ENCODE measurements at regions not wholly inside any gene's neighbourhood (a gene's known extent, or its start where the extent isn't known, plus 50 kb on each side); places are given as distances from the start of the nearest gene placed in this dataset.
"Not testable (repeated sequence)": the region's sequence is repeated elsewhere in the genome, so short reads cannot be mapped to it uniquely, and the experiment has no call there.

GRCh38 chr14:21860172-21860571 is 186.6 kb upstream of the OR4E1 start:
- no peaks in the 10 kb centered on the region for H3K27me3 ChIP-seq (ENCODE audit: control insufficient read depth, insufficient read depth, low read length)

DNA sequence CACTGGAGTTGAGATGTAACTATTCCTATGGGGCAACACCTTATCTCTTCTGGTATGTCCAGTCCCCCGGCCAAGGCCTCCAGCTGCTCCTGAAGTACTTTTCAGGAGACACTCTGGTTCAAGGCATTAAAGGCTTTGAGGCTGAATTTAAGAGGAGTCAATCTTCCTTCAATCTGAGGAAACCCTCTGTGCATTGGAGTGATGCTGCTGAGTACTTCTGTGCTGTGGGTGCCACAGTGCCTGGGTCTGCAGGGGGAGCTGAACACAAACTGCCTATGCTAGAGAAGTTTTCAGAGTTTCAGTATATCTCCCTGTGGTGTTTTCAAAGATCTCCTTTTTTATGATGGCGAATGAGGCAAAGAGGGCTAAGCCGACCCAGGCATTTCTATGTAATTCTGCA is 179.2 kb upstream of the OR4E1 start:
- no peak overlapping the region for H3K4me3 ChIP-seq (ENCODE audit: low read length)
- no peak overlapping the region for H3K27ac ChIP-seq (ENCODE audit: low read length)
- H3K27me3 ChIP-seq (ENCODE audit: control insufficient read depth, insufficient read depth, low read length): no peaks in the 10 kb centered on the region
- H3K9me3 ChIP-seq (ENCODE audit: control insufficient read depth, low read depth, low read length): no peaks in the 10 kb centered on the region
- DNase-seq: no peak
- 100% methylated on average over 1 of the region's 3 CpGs for WGBS (ENCODE audit: insufficient coverage, low lambda C conversion rate)
- no peaks in the 10 kb centered on the region for H3K4me1 ChIP-seq (ENCODE audit: control insufficient read depth, insufficient read depth, low read length)
- no peaks in the 10 kb centered on the region for H3K36me3 ChIP-seq (ENCODE audit: control insufficient read depth, insufficient read depth, low read length)

More at GRCh38 chr14:21860172-21860571, 186.6 kb upstream of the OR4E1 start:
- Histone ChIP-seq H3K36me3 (ENCODE audit: control insufficient read depth, insufficient read depth, low read length) (no peaks in the 10 kb centered on the region), H3K4me1 (ENCODE audit: control insufficient read depth, insufficient read depth, low read length) (no peaks in the 10 kb centered on the region), H3K4me3 (ENCODE audit: low read length) (no peak overlapping the region), H3K9me3 (ENCODE audit: control insufficient read depth, low read depth, low read length) (no peaks in the 10 kb centered on the region), H3K27ac (ENCODE audit: low read length) (no peak overlapping the region)
- DNase-seq: no peak
- WGBS (ENCODE audit: insufficient coverage, low lambda C conversion rate): 100% methylated on average over 2 of the region's 3 CpGs

DNA sequence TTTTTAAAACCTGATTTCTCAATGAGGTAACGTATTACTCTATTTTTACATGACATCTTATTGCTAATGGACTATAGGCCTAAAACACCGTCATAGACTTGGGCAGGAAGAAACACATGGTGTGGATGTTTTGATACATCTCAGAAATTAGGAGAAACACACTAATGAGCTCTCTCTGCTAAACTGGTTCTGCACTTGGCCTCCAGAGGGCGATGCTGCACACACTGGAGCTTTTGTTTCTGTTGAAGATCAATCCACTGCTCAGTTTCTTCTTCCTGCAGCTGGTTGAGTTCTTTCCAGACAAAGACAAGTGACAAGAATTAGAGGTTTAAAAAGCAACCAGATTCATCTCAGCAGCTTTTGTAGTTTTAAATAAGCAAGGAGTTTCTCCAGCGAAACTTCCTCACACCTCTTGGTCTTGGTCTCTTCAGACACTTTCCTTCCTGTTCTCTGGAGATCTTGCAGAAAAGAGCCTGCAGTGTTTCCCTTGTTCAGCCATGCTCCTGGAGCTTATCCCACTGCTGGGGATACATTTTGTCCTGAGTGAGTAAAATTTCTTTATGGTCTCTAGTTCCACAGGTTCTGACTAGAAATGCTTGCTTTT is 178.5 kb upstream of the OR4E1 start:
- H3K36me3 ChIP-seq (ENCODE audit: control insufficient read depth, insufficient read depth, low read length): no peaks in the 10 kb centered on the region
- H3K9me3 ChIP-seq (ENCODE audit: control insufficient read depth, low read depth, low read length): no peaks in the 10 kb centered on the region
- no peaks in the 10 kb centered on the region for H3K27me3 ChIP-seq (ENCODE audit: control insufficient read depth, insufficient read depth, low read length)
- no peaks in the 10 kb centered on the region for H3K4me1 ChIP-seq (ENCODE audit: control insufficient read depth, insufficient read depth, low read length)
- no peak overlapping the region for H3K27ac ChIP-seq (ENCODE audit: low read length)
- WGBS (ENCODE audit: insufficient coverage, low lambda C conversion rate): no CpG with 5 or more reads among the region's 4 CpGs
- no peak for DNase-seq
- no peak overlapping the region for H3K4me3 ChIP-seq (ENCODE audit: low read length)

GRCh38 chr14:21846902-21847301 is 173.3 kb upstream of the OR4E1 start:
- H3K9me3 ChIP-seq (ENCODE audit: control insufficient read depth, low read depth, low read length); H3K4me1 ChIP-seq (ENCODE audit: control insufficient read depth, insufficient read depth, low read length); H3K27ac ChIP-seq (ENCODE audit: low read length); H3K4me3 ChIP-seq (ENCODE audit: low read length); H3K36me3 ChIP-seq (ENCODE audit: control insufficient read depth, insufficient read depth, low read length); H3K27me3 ChIP-seq (ENCODE audit: control insufficient read depth, insufficient read depth, low read length); DNase-seq: not testable (repeated sequence)
- WGBS (ENCODE audit: insufficient coverage, low lambda C conversion rate): 0% methylated on average over 1 of the region's 11 CpGs

- H3K27ac ChIP-seq (ENCODE audit: low read length): no peak overlapping the region
- H3K27me3 ChIP-seq (ENCODE audit: control insufficient read depth, insufficient read depth, low read length): no peaks in the 10 kb centered on the region
- no peak for DNase-seq
- WGBS (ENCODE audit: insufficient coverage, low lambda C conversion rate): 80% methylated on average over 1 of the region's 13 CpGs
- no peak overlapping the region for H3K4me3 ChIP-seq (ENCODE audit: low read length)
- H3K36me3 ChIP-seq (ENCODE audit: control insufficient read depth, insufficient read depth, low read length): no peaks in the 10 kb centered on the region
- no peaks in the 10 kb centered on the region for H3K4me1 ChIP-seq (ENCODE audit: control insufficient read depth, insufficient read depth, low read length)
- H3K9me3 ChIP-seq (ENCODE audit: control insufficient read depth, low read depth, low read length): no peaks in the 10 kb centered on the region
Measured at GRCh38 chr14:21846227-21846885, 172.7 kb upstream of the OR4E1 start.

DNA sequence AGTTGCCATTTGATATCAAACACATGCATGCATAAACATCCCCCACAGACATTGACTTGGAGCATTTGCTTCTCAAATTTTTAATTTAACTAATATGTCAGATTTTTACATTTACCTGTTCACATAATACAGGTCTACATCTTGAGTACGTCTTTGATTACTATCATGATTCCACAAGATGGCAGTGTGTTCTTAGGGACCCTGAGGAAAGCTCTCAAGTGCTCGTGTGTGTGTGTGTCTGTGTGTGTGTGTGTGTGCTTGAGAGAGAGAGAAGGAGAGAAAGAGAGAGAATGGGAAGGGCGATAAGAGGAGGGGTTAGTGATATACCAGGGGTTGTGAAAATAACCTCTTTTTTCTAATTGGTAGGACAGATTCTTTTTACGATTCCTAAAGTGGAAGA is 167.1 kb upstream of the OR4E1 start:
- no peak overlapping the region for H3K4me3 ChIP-seq (ENCODE audit: low read length)
- no peak for DNase-seq
- no peak overlapping the region for H3K27ac ChIP-seq (ENCODE audit: low read length)
- no peaks in the 10 kb centered on the region for H3K27me3 ChIP-seq (ENCODE audit: control insufficient read depth, insufficient read depth, low read length)
- no peaks in the 10 kb centered on the region for H3K36me3 ChIP-seq (ENCODE audit: control insufficient read depth, insufficient read depth, low read length)
- WGBS (ENCODE audit: insufficient coverage, low lambda C conversion rate): no CpG with 5 or more reads among the region's 4 CpGs
- no peaks in the 10 kb centered on the region for H3K9me3 ChIP-seq (ENCODE audit: control insufficient read depth, low read depth, low read length)
- no peaks in the 10 kb centered on the region for H3K4me1 ChIP-seq (ENCODE audit: control insufficient read depth, insufficient read depth, low read length)

- no peaks in the 10 kb centered on the region for H3K9me3 ChIP-seq (ENCODE audit: control insufficient read depth, low read depth, low read length)
- DNase-seq: no peak
- H3K27me3 ChIP-seq (ENCODE audit: control insufficient read depth, insufficient read depth, low read length): peaks cover 4% of the 10 kb centered on the region
- H3K4me3 ChIP-seq (ENCODE audit: low read length): no peak overlapping the region
- H3K4me1 ChIP-seq (ENCODE audit: control insufficient read depth, insufficient read depth, low read length): no peaks in the 10 kb centered on the region
- no peak overlapping the region for H3K27ac ChIP-seq (ENCODE audit: low read length)
- H3K36me3 ChIP-seq (ENCODE audit: control insufficient read depth, insufficient read depth, low read length): no peaks in the 10 kb centered on the region
- 100% methylated on average over 1 of the region's 4 CpGs for WGBS (ENCODE audit: insufficient coverage, low lambda C conversion rate)
Measured at GRCh38 chr14:21833836-21834235, 160.2 kb upstream of the OR4E1 start.

GRCh38 chr14:21825845-21826244 is 152.2 kb upstream of the OR4E1 start:
- H3K36me3 ChIP-seq (ENCODE audit: control insufficient read depth, insufficient read depth, low read length): no peaks in the 10 kb centered on the region
- no peaks in the 10 kb centered on the region for H3K9me3 ChIP-seq (ENCODE audit: control insufficient read depth, low read depth, low read length)
- DNase-seq: no peak
- no CpG with 5 or more reads among the region's 7 CpGs for WGBS (ENCODE audit: insufficient coverage, low lambda C conversion rate)
- no peak overlapping the region for H3K27ac ChIP-seq (ENCODE audit: low read length)
- no peak overlapping the region for H3K4me3 ChIP-seq (ENCODE audit: low read length)
- H3K27me3 ChIP-seq (ENCODE audit: control insufficient read depth, insufficient read depth, low read length): peaks cover 4% of the 10 kb centered on the region
- H3K4me1 ChIP-seq (ENCODE audit: control insufficient read depth, insufficient read depth, low read length): no peaks in the 10 kb centered on the region

- no CpG with 5 or more reads among the region's 4 CpGs for WGBS (ENCODE audit: insufficient coverage, low lambda C conversion rate)
- no peak for DNase-seq
- no peak overlapping the region for H3K4me3 ChIP-seq (ENCODE audit: low read length)
- no peak overlapping the region for H3K27ac ChIP-seq (ENCODE audit: low read length)
- no peaks in the 10 kb centered on the region for H3K36me3 ChIP-seq (ENCODE audit: control insufficient read depth, insufficient read depth, low read length)
- H3K27me3 ChIP-seq (ENCODE audit: control insufficient read depth, insufficient read depth, low read length): peaks cover 4% of the 10 kb centered on the region
- H3K4me1 ChIP-seq (ENCODE audit: control insufficient read depth, insufficient read depth, low read length): no peaks in the 10 kb centered on the region
- H3K9me3 ChIP-seq (ENCODE audit: control insufficient read depth, low read depth, low read length): no peaks in the 10 kb centered on the region
Measured at GRCh38 chr14:21825149-21825743, 151.6 kb upstream of the OR4E1 start.

GRCh38 chr14:21822109-21822508 is 148.5 kb upstream of the OR4E1 start:
- H3K4me3 ChIP-seq (ENCODE audit: low read length): no peak overlapping the region
- no peaks in the 10 kb centered on the region for H3K4me1 ChIP-seq (ENCODE audit: control insufficient read depth, insufficient read depth, low read length)
- H3K9me3 ChIP-seq (ENCODE audit: control insufficient read depth, low read depth, low read length): no peaks in the 10 kb centered on the region
- no peak overlapping the region for H3K27ac ChIP-seq (ENCODE audit: low read length)
- H3K27me3 ChIP-seq (ENCODE audit: control insufficient read depth, insufficient read depth, low read length): no peaks in the 10 kb centered on the region
- DNase-seq: no peak
- H3K36me3 ChIP-seq (ENCODE audit: control insufficient read depth, insufficient read depth, low read length): no peaks in the 10 kb centered on the region

DNA sequence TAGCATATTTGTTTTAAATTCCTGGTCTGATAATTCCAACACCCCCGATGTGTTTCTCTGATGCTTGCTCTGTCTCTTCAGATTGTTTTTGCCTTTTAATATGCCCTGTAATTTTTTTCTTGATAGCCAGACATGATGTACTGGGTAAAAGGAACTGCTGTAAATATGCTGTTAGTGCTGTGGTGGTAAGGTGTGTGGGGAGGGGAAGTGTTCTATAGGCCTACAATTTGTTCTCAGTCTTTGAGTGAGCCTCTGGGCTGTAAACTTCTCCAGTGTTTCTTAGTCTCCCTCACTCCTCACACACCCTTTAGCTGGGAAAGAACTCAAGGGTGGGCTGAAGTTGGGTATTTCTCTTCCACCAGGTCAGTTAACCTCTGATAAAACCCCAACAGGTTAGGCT is 147.0 kb upstream of the OR4E1 start:
- H3K4me3 ChIP-seq (ENCODE audit: low read length): no peak overlapping the region
- no peaks in the 10 kb centered on the region for H3K9me3 ChIP-seq (ENCODE audit: control insufficient read depth, low read depth, low read length)
- no peak overlapping the region for H3K27ac ChIP-seq (ENCODE audit: low read length)
- no peaks in the 10 kb centered on the region for H3K36me3 ChIP-seq (ENCODE audit: control insufficient read depth, insufficient read depth, low read length)
- H3K27me3 ChIP-seq (ENCODE audit: control insufficient read depth, insufficient read depth, low read length): no peaks in the 10 kb centered on the region
- H3K4me1 ChIP-seq (ENCODE audit: control insufficient read depth, insufficient read depth, low read length): no peaks in the 10 kb centered on the region
- DNase-seq: no peak
- WGBS (ENCODE audit: insufficient coverage, low lambda C conversion rate): no CpG with 5 or more reads among the region's 1 CpG
